WERI-Rb-1 (cell line): ENCODE measurements at regions not wholly inside any gene's neighbourhood (a gene's known extent, or its start where the extent isn't known, plus 50 kb on each side); places are given as distances from the start of the nearest gene placed in this dataset.

Experiments used
- DNase-seq: peaks from one replicate; pipeline ENCODE4 v3.0.0-alpha.2; 2020
- H3K27ac ChIP-seq: fragments of 250-450 bp; sonication (Bioruptor Pico); 2 replicates; pipeline ENCODE4 v1.5.1; 2020; ENCODE audit warnings: mild to moderate bottlenecking, moderate library complexity
- H3K27me3 ChIP-seq: fragments of 250-450 bp; sonication (Bioruptor Pico); 2 replicates; pipeline ENCODE4 v1.5.1; 2021; ENCODE audit warnings: mild to moderate bottlenecking, low read depth, moderate library complexity; ENCODE audit not compliant: insufficient read depth, severe bottlenecking
- H3K36me3 ChIP-seq: fragments of 250-450 bp; sonication (Bioruptor Pico); 2 replicates; pipeline ENCODE4 v1.5.1; 2020; ENCODE audit warnings: mild to moderate bottlenecking, moderate library complexity
- H3K4me3 ChIP-seq: 2 replicates; pipeline ENCODE4 v1.5.1; 2011; ENCODE audit warnings: low read depth, mild to moderate bottlenecking, control low read depth, low read length
- H3K9me3 ChIP-seq: fragments of 250-450 bp; sonication (Bioruptor Pico); 2 replicates; pipeline ENCODE4 v1.5.1; 2021; ENCODE audit warnings: mild to moderate bottlenecking, moderate library complexity; ENCODE audit not compliant: severe bottlenecking
- TF ChIP-seq, protein P1 (sequence below): IDR thresholded peaks from 2 replicates; pipeline ENCODE4 v1.5.1; 2011; ENCODE audit warnings: low read depth, mild to moderate bottlenecking, control low read depth, inconsistent platforms, low read length

DNA sequence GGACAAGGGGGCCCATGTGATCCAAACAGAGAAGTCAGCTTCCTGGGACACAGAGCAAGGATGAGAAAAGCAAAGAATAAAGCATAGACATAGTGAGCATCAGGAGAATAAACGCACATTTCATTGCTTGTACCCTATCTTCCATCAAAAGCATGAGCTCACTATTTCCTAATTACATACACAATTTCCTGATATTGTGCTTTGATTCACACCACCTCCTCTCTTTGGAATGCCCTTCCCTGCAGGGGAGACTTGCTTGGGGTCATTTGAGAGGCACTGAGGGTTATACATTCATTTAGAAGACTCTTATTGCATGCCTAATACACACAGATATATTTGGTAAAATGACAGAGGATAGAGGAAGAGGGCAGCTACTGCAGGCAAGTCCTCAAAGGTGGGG, 185.4 kb downstream of the SEC16B start:
- H3K27me3 ChIP-seq: no peaks in the 10 kb centered on the region
- no peaks in the 10 kb centered on the region for H3K36me3 ChIP-seq
- TF ChIP-seq, protein P1, sequence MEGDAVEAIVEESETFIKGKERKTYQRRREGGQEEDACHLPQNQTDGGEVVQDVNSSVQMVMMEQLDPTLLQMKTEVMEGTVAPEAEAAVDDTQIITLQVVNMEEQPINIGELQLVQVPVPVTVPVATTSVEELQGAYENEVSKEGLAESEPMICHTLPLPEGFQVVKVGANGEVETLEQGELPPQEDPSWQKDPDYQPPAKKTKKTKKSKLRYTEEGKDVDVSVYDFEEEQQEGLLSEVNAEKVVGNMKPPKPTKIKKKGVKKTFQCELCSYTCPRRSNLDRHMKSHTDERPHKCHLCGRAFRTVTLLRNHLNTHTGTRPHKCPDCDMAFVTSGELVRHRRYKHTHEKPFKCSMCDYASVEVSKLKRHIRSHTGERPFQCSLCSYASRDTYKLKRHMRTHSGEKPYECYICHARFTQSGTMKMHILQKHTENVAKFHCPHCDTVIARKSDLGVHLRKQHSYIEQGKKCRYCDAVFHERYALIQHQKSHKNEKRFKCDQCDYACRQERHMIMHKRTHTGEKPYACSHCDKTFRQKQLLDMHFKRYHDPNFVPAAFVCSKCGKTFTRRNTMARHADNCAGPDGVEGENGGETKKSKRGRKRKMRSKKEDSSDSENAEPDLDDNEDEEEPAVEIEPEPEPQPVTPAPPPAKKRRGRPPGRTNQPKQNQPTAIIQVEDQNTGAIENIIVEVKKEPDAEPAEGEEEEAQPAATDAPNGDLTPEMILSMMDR: no peak

DNA sequence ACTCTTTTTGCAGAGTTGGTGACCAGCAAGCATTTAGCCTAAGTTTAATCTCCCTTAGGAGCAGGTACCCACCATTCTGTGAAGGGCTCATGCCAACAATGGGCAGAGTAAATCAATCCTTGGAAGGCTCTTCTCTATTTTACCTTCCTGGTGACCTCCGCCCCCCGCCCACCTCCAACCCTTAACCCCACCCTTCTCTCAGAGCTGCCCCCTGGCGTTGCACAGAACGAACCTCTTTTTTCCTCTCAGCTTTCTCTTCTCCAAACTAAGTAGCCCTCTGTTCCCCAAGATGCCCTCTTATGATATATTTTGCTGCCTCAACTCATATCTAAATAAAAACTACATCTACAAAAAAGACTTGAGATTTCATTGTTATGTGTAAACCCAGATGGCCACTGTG, 186.8 kb downstream of the SEC16B start:
- Histone ChIP-seq H3K27ac (no peak overlapping the region), H3K27me3 (no peaks in the 10 kb centered on the region), H3K36me3 (no peaks in the 10 kb centered on the region), H3K9me3 (no peaks in the 10 kb centered on the region), H3K4me3 (no peak overlapping the region)
- TF ChIP-seq, protein P1: no peak
- DNase-seq: peak; percentile 20

More for the DNA sequence above, 185.4 kb downstream of the SEC16B start:
- Histone ChIP-seq H3K27ac (no peak overlapping the region), H3K4me3 (no peak overlapping the region), H3K9me3 (no peaks in the 10 kb centered on the region)
- DNase-seq: no peak

GRCh38 chr1:177780096-177780700, 189.7 kb downstream of the SEC16B start:
- peak; percentile 45 for DNase-seq
- TF ChIP-seq, protein P1: peak; percentile 68

GRCh38 chr1:177779166-177779965, 190.5 kb downstream of the SEC16B start:
- no peak for DNase-seq
- TF ChIP-seq, protein P1: no peak
- H3K9me3 ChIP-seq: peaks cover 4% of the 10 kb centered on the region
- no peak overlapping the region for H3K4me3 ChIP-seq
- H3K36me3 ChIP-seq: no peaks in the 10 kb centered on the region
- H3K27me3 ChIP-seq: no peaks in the 10 kb centered on the region
- H3K27ac ChIP-seq: no peak overlapping the region

More at GRCh38 chr1:177780096-177780700, 189.7 kb downstream of the SEC16B start:
- Histone ChIP-seq H3K9me3 (no peaks in the 10 kb centered on the region), H3K36me3 (no peaks in the 10 kb centered on the region), H3K27ac (no peak overlapping the region), H3K4me3 (no peak overlapping the region), H3K27me3 (no peaks in the 10 kb centered on the region)

- Histone ChIP-seq H3K4me3 (no peak overlapping the region), H3K9me3 (peaks cover 10% of the 10 kb centered on the region), H3K27ac (no peak overlapping the region), H3K36me3 (no peaks in the 10 kb centered on the region), H3K27me3 (no peaks in the 10 kb centered on the region)
- TF ChIP-seq, protein P1: no peak
- no peak for DNase-seq
These were observed 193.9 kb downstream of the SEC16B start for GRCh38 chr1:177775924-177776323.
